ENCODE measurements at regions not wholly inside any gene's neighbourhood (a gene's known extent, or its start where the extent isn't known, plus 50 kb on each side); places are given as distances from the start of the nearest gene placed in this dataset.

DNA sequence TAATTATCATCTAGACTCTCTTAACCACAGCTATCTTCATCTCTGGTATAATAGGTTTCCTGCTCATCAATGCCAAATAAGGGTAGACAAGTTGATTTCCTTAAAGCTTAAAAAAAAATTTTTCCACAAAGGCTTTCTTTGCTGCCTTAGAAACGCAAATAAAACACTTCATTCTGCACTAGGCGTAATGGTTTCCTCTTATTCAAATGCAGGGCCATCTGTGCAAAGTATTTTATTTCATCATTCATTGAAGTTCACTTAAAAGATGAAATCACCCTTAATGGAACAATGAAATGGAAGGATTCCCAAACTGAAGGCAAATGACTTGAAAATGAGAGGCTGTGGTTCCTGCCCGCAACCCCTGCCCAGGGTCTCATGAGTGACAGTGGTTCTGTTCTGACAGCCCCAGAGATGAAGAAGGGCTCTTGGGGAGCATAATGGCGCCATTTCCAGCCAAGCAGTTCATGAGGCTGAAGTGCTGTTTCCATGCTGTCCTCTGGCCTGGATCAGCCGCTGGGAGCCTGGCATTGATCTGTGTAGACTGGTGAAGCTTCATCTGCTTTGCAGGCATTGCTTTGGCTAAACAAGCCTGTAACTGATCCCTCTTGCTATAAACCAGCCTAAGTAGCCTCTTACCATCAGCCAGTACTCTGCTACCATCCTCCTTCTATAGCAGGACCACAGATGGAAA is 276.9 kb upstream of the WWC1 start:
- Histone ChIP-seq H3K4me1 (ENCODE audit: insufficient read depth, low read length) (no peaks in the 10 kb centered on the region), H3K27ac (ENCODE audit: low read depth, low read length) (no peak overlapping the region), H3K4me3 (ENCODE audit: low read length in 2 of 2) (no peak overlapping the region), H3K36me3 (ENCODE audit: insufficient read depth, low read length) (no peaks in the 10 kb centered on the region), H3K27me3 (ENCODE audit: insufficient read depth, low read length) (no peaks in the 10 kb centered on the region), H3K9me3 (ENCODE audit: control insufficient read depth in 1 of 2, low read length in 2 of 2) (no peaks in the 10 kb centered on the region)
- no peak for DNase-seq
- H3K9me3 Mint-ChIP-seq, result peaks cover 0 to 2% (median 0%) of the 10 kb centered on the region in 8 donors
- no peaks in the 10 kb centered on the region for H3K27me3 Mint-ChIP-seq
- intact Hi-C loops (cut with micrococcal nuclease), result no loop called here
- H3K4me1 Mint-ChIP-seq, result no peaks in the 10 kb centered on the region
- ChIA-PET CTCF (ENCODE audit: partially characterized antibody) (no interaction called here), POLR2A (ENCODE audit: partially characterized antibody) (no interaction called here)
- H3K36me3 Mint-ChIP-seq, result no peaks in the 10 kb centered on the region
- H3K27ac Mint-ChIP-seq, result no peak overlapping the region
- H3K4me3 Mint-ChIP-seq, result no peak overlapping the region

DNA sequence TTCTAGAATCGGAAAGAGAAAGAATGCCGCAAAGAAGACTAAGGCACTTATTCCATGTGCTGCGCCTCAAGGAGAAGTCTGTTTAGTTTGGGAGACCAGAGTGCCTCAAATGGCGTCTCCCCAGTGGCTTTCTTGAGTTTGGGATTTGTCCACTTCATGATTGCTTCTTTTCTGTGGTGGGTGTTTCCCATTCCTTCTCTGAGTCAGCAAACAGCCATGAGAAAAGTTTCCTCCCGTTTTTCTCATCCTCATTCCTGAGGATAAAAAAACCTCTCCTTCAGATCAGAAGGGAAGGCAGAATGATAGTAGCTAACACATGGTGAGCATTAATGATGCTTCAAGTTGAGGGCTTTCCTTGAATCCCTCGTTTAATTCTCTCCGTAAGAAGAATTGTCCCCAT is 275.9 kb upstream of the WWC1 start:
- Histone ChIP-seq H3K4me1 (ENCODE audit: insufficient read depth, low read length) (no peaks in the 10 kb centered on the region), H3K27me3 (ENCODE audit: insufficient read depth, low read length) (no peaks in the 10 kb centered on the region), H3K36me3 (ENCODE audit: insufficient read depth, low read length) (no peaks in the 10 kb centered on the region), H3K4me3 (ENCODE audit: low read length in 2 of 2) (no peak overlapping the region), H3K9me3 (ENCODE audit: control insufficient read depth in 1 of 2, low read length in 2 of 2) (no peaks in the 10 kb centered on the region), H3K27ac (ENCODE audit: low read depth, low read length) (no peak overlapping the region)
- Mint-ChIP-seq H3K36me3 (no peaks in the 10 kb centered on the region), H3K4me1 (no peaks in the 10 kb centered on the region), H3K4me3 (no peak overlapping the region), H3K27me3 (peaks cover 1 to 2% of the 10 kb centered on the region in 2 donors), H3K9me3 (peaks cover 0 to 2% (median 0%) of the 10 kb centered on the region in 8 donors), H3K27ac (no peak overlapping the region)
- CTCF ChIA-PET (ENCODE audit: partially characterized antibody), result no interaction called here
- no peak for DNase-seq
- POLR2A ChIA-PET (ENCODE audit: partially characterized antibody), result no interaction called here
- intact Hi-C loops (cut with micrococcal nuclease), result no loop called here

DNA sequence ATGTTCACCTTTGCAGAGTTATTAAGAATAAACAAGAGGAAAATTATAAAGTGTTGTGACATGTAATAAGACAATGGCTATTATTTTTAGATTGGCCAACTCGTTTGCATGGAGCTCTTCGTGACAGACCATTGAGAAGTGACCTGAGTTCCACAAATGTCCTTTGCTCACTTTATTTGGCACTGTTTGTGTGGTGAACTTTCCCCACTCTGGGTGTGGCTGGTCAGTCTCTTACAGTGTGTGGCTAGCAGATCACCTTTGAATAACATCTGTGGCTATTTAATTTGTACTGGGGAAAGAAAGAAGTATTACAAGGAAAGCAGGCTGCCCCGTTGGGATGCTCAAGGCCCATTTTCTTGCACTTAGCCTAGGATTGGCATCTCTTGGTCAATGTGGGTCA is 274.1 kb upstream of the WWC1 start:
- no peak overlapping the region for H3K4me3 Mint-ChIP-seq

GRCh38 chr5:168019143-168019542 is 272.3 kb upstream of the WWC1 start:
- CTCF ChIA-PET (ENCODE audit: partially characterized antibody), result no interaction called here
- H3K4me3 ChIP-seq (ENCODE audit: low read length in 2 of 2), result no peak overlapping the region
- intact Hi-C loops (cut with micrococcal nuclease), result no loop called here

More for the DNA sequence above, 274.1 kb upstream of the WWC1 start:
- intact Hi-C loops (cut with micrococcal nuclease), result no loop called here
- Histone ChIP-seq H3K9me3 (ENCODE audit: control insufficient read depth in 1 of 2, low read length in 2 of 2) (no peaks in the 10 kb centered on the region), H3K4me1 (ENCODE audit: insufficient read depth, low read length) (no peaks in the 10 kb centered on the region), H3K27ac (ENCODE audit: low read depth, low read length) (no peak overlapping the region), H3K36me3 (ENCODE audit: insufficient read depth, low read length) (no peaks in the 10 kb centered on the region), H3K27me3 (ENCODE audit: insufficient read depth, low read length) (no peaks in the 10 kb centered on the region), H3K4me3 (ENCODE audit: low read length in 2 of 2) (no peak overlapping the region)
- Mint-ChIP-seq H3K27me3 (peaks cover 2 to 3% of the 10 kb centered on the region in 2 donors), H3K36me3 (no peaks in the 10 kb centered on the region), H3K9me3 (peaks cover 0 to 2% (median 0%) of the 10 kb centered on the region in 8 donors), H3K4me1 (no peaks in the 10 kb centered on the region), H3K27ac (no peak overlapping the region)
- ChIA-PET CTCF (ENCODE audit: partially characterized antibody) (interaction anchor here (1.0 kb wide), 1 partner anchor 10 kb away, joined by 3 read pairs; no protein-coding TSS in a partner anchor), POLR2A (ENCODE audit: partially characterized antibody) (no interaction called here)
- no peak for DNase-seq

DNA sequence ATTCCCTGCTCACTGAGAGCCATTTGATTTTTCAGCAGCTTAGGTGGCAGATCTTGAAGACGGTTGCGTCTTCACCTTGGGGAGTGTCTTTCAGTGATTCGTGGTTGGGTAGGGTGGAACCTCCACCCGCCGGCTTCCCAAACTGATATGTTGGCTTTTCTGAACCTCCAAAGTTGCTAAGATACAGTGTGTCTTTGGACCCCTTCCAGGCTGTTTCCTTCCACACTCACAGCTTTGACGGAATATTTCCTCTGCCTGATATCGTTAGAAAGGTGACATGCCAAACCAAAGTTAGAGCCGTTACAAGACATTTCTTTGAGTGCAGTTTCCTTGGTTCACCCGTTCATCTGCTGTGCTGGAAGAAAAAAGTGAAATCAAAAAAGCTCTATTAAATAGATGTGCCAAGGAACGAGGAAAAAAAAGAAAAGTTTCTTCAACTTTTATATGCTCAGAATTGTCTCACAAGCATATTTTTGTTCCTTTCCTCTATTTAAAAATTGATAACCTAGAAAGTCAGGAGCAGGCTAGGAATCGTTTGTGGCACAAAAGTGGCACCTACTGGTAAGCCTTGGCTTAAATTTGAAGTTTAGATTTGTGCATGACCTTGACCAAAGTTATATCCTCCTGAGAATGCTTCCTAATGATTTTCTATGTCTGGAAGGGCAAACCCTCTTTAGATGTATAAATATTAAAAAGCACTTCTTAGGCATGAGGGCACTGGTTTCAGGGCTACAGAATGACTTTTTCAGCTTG is 270.7 kb upstream of the WWC1 start:
- no peaks in the 10 kb centered on the region for H3K4me1 Mint-ChIP-seq
- H3K27me3 Mint-ChIP-seq, result peaks cover 2 to 3% of the 10 kb centered on the region in 2 donors
- Histone ChIP-seq H3K9me3 (ENCODE audit: control insufficient read depth in 1 of 2, low read length in 2 of 2) (no peaks in the 10 kb centered on the region), H3K36me3 (ENCODE audit: insufficient read depth, low read length) (no peaks in the 10 kb centered on the region), H3K4me3 (ENCODE audit: low read length in 2 of 2) (no peak overlapping the region), H3K27ac (ENCODE audit: low read depth, low read length) (no peak overlapping the region), H3K27me3 (ENCODE audit: insufficient read depth, low read length) (no peaks in the 10 kb centered on the region), H3K4me1 (ENCODE audit: insufficient read depth, low read length) (no peaks in the 10 kb centered on the region)
- ChIA-PET CTCF (ENCODE audit: partially characterized antibody) (no interaction called here), POLR2A (ENCODE audit: partially characterized antibody) (no interaction called here)
- H3K27ac Mint-ChIP-seq, result no peak overlapping the region
- H3K4me3 Mint-ChIP-seq, result no peak overlapping the region
- peaks cover 0 to 2% (median 0%) of the 10 kb centered on the region in 8 donors for H3K9me3 Mint-ChIP-seq
- H3K36me3 Mint-ChIP-seq, result no peaks in the 10 kb centered on the region
- DNase-seq, result no peak
- intact Hi-C loops (cut with micrococcal nuclease), result no loop called here

More at GRCh38 chr5:168019143-168019542, 272.3 kb upstream of the WWC1 start:
- Histone ChIP-seq H3K9me3 (ENCODE audit: control insufficient read depth in 1 of 2, low read length in 2 of 2) (no peaks in the 10 kb centered on the region), H3K27ac (ENCODE audit: low read depth, low read length) (no peak overlapping the region), H3K36me3 (ENCODE audit: insufficient read depth, low read length) (no peaks in the 10 kb centered on the region), H3K27me3 (ENCODE audit: insufficient read depth, low read length) (no peaks in the 10 kb centered on the region), H3K4me1 (ENCODE audit: insufficient read depth, low read length) (no peaks in the 10 kb centered on the region)
- no peak overlapping the region for H3K27ac Mint-ChIP-seq
- no peaks in the 10 kb centered on the region for H3K4me1 Mint-ChIP-seq
- POLR2A ChIA-PET (ENCODE audit: partially characterized antibody), result no interaction called here
- no peaks in the 10 kb centered on the region for H3K36me3 Mint-ChIP-seq
- peaks cover 2 to 3% of the 10 kb centered on the region in 2 donors for H3K27me3 Mint-ChIP-seq
- H3K4me3 Mint-ChIP-seq, result no peak overlapping the region
- DNase-seq, result no peak
- peaks cover 0 to 2% (median 0%) of the 10 kb centered on the region in 8 donors for H3K9me3 Mint-ChIP-seq

- no peaks in the 10 kb centered on the region for H3K36me3 Mint-ChIP-seq
- H3K4me3 Mint-ChIP-seq, result no peak overlapping the region
- H3K27me3 ChIP-seq (ENCODE audit: insufficient read depth, low read length), result no peaks in the 10 kb centered on the region
- H3K27ac ChIP-seq (ENCODE audit: low read depth, low read length), result no peak overlapping the region
- no peaks in the 10 kb centered on the region for H3K36me3 ChIP-seq (ENCODE audit: insufficient read depth, low read length)
- H3K9me3 Mint-ChIP-seq, result peaks cover 0 to 3% (median 0%) of the 10 kb centered on the region in 8 donors
- H3K4me3 ChIP-seq (ENCODE audit: low read length in 2 of 2), result no peak overlapping the region
- H3K9me3 ChIP-seq (ENCODE audit: control insufficient read depth in 1 of 2, low read length in 2 of 2), result no peaks in the 10 kb centered on the region
- H3K27ac Mint-ChIP-seq, result no peak overlapping the region
- intact Hi-C loops (cut with micrococcal nuclease), result no loop called here
- CTCF ChIA-PET (ENCODE audit: partially characterized antibody), result no interaction called here
- POLR2A ChIA-PET (ENCODE audit: partially characterized antibody), result no interaction called here
- H3K27me3 Mint-ChIP-seq, result peaks cover 2 to 5% of the 10 kb centered on the region in 2 donors
- H3K4me1 ChIP-seq (ENCODE audit: insufficient read depth, low read length), result no peaks in the 10 kb centered on the region
- H3K4me1 Mint-ChIP-seq, result no peaks in the 10 kb centered on the region
- DNase-seq, result no peak
Measured at GRCh38 chr5:168022446-168023169, 268.8 kb upstream of the WWC1 start.

GRCh38 chr5:168023191-168023590 is 268.3 kb upstream of the WWC1 start:
- Mint-ChIP-seq H3K27ac (no peak overlapping the region), H3K9me3 (peaks cover 0 to 4% (median 0%) of the 10 kb centered on the region in 8 donors), H3K4me3 (no peak overlapping the region), H3K4me1 (no peaks in the 10 kb centered on the region), H3K36me3 (no peaks in the 10 kb centered on the region), H3K27me3 (peaks cover 2 to 5% of the 10 kb centered on the region in 2 donors)
- H3K9me3 ChIP-seq (ENCODE audit: control insufficient read depth in 1 of 2, low read length in 2 of 2), result no peaks in the 10 kb centered on the region
- intact Hi-C loops (cut with micrococcal nuclease), result no loop called here
- POLR2A ChIA-PET (ENCODE audit: partially characterized antibody), result no interaction called here
- H3K27me3 ChIP-seq (ENCODE audit: insufficient read depth, low read length), result no peaks in the 10 kb centered on the region
- no peak overlapping the region for H3K27ac ChIP-seq (ENCODE audit: low read depth, low read length)
- DNase-seq, result no peak
- CTCF ChIA-PET (ENCODE audit: partially characterized antibody), result no interaction called here
- no peaks in the 10 kb centered on the region for H3K4me1 ChIP-seq (ENCODE audit: insufficient read depth, low read length)
- no peak overlapping the region for H3K4me3 ChIP-seq (ENCODE audit: low read length in 2 of 2)
- no peaks in the 10 kb centered on the region for H3K36me3 ChIP-seq (ENCODE audit: insufficient read depth, low read length)

Data from CD4-positive, alpha-beta memory T cell (primary cell).